SU-DHL-6 (cell line): ENCODE measurements at regions not wholly inside any gene's neighbourhood (a gene's known extent, or its start where the extent isn't known, plus 50 kb on each side); places are given as distances from the start of the nearest gene placed in this dataset.

ENCODE experiments used
- H2AFZ ChIP-seq: fragments of 200-600 bp; sonication (generic); 2 replicates; pipeline ENCODE4 v1.6.1; 2014; ENCODE audit warnings: low read depth, mild to moderate bottlenecking, moderate library complexity, mixed read lengths, antibody characterized with exemption, low read length; ENCODE audit not compliant: severe bottlenecking
- H3F3A ChIP-seq: fragments of 200-600 bp; shearing (Covaris generic); 2 replicates; pipeline ENCODE4 v1.6.0; 2016; ENCODE audit warnings: antibody characterized with exemption, mild to moderate bottlenecking; ENCODE audit not compliant: insufficient read depth
- H3K27ac ChIP-seq: fragments of 200-600 bp; sonication (generic); 2 replicates; pipeline ENCODE4 v1.5.1; 2016; ENCODE audit warnings: low read depth, mild to moderate bottlenecking, low read length, moderate library complexity, mixed read lengths
- H3K27me3 ChIP-seq: fragments of 200-600 bp; sonication (generic), shearing (Covaris generic); 2 replicates; pipeline ENCODE4 v1.6.0; 2014; ENCODE audit warnings: mild to moderate bottlenecking, low read length
- H3K36me3 ChIP-seq: fragments of 200-600 bp; sonication (generic); 2 replicates; pipeline ENCODE4 v1.6.1; 2014; ENCODE audit warnings: mild to moderate bottlenecking, low read length, mixed read lengths
- H3K4me2 ChIP-seq: fragments of 300-600, 200-600 bp; shearing (Covaris generic), sonication (generic); 2 replicates; pipeline ENCODE4 v1.6.0; 2014; ENCODE audit warnings: low read length, low read depth, mild to moderate bottlenecking; ENCODE audit not compliant: poor library complexity, severe bottlenecking
- H3K4me3 ChIP-seq: fragments of 200-600 bp; sonication (generic); 2 replicates; pipeline ENCODE4 v1.5.1; 2014; ENCODE audit warnings: antibody characterized with exemption, low read length, mild to moderate bottlenecking, mixed read lengths; ENCODE audit not compliant: insufficient read depth, poor library complexity, severe bottlenecking
- H3K79me2 ChIP-seq: fragments of 200-600 bp; sonication (generic); 2 replicates; pipeline ENCODE4 v1.6.1; 2014; ENCODE audit warnings: mild to moderate bottlenecking, low read length, moderate library complexity; ENCODE audit not compliant: insufficient read depth
- H3K9ac ChIP-seq: fragments of 200-600 bp; sonication (generic); 2 replicates; pipeline ENCODE4 v1.7.0; 2014; ENCODE audit warnings: mild to moderate bottlenecking, low read length
- H3K9me2 ChIP-seq: fragments of 200-600 bp; sonication (generic); replicated peaks from 2 replicates; pipeline ENCODE4 v1.6.1; 2014; ENCODE audit warnings: low read length; ENCODE audit not compliant: insufficient read depth
- H3K9me3 ChIP-seq: fragments of 200-600 bp; sonication (generic); 2 replicates; pipeline ENCODE4 v1.6.1; 2014; ENCODE audit warnings: low read length, mixed read lengths; ENCODE audit not compliant: insufficient read depth
- H4K20me1 ChIP-seq: fragments of 200-600 bp; sonication (generic); 2 replicates; pipeline ENCODE4 v1.6.1; 2014; ENCODE audit warnings: low read depth, mild to moderate bottlenecking, antibody characterized with exemption, low read length, moderate library complexity, mixed read lengths
- CTCF ChIP-seq: fragments of 200-600 bp; sonication (generic); IDR thresholded peaks from one replicate; pipeline ENCODE4 v1.5.1; 2017; ENCODE audit warnings: antibody characterized with exemption, mild to moderate bottlenecking, low read length, moderate library complexity; ENCODE audit not compliant: insufficient read depth, poor library complexity, severe bottlenecking
- EZH2phosphoT487 ChIP-seq: fragments of 200-600 bp; sonication (generic), shearing (Covaris generic); conservative IDR thresholded peaks from 2 replicates; pipeline ENCODE4 v1.6.1; 2018; ENCODE audit warnings: mild to moderate bottlenecking, antibody characterized with exemption, low read length, moderate library complexity, mixed read lengths

GRCh38 chr21:43272591-43272990 is 103.8 kb downstream of the CRYAA start:
- Histone ChIP-seq H2AFZ (no peak overlapping the region), H3K9me3 (no peaks in the 10 kb centered on the region), H3K9ac (no peak overlapping the region), H4K20me1 (no peaks in the 10 kb centered on the region), H3K79me2 (no peaks in the 10 kb centered on the region), H3F3A (no peaks in the 10 kb centered on the region), H3K4me3 (no peak overlapping the region), H3K27me3 (no peaks in the 10 kb centered on the region), H3K4me2 (no peak overlapping the region), H3K36me3 (no peaks in the 10 kb centered on the region), H3K9me2 (no peaks in the 10 kb centered on the region), H3K27ac (no peak overlapping the region)
- TF ChIP-seq EZH2phosphoT487: no peak
- no peak for TF ChIP-seq CTCF

- no peaks in the 10 kb centered on the region for H3F3A ChIP-seq
- no peak overlapping the region for H3K4me3 ChIP-seq
- H3K79me2 ChIP-seq: no peaks in the 10 kb centered on the region
- H3K4me2 ChIP-seq: no peak overlapping the region
- H3K9me2 ChIP-seq: no peaks in the 10 kb centered on the region
- no peak overlapping the region for H3K9ac ChIP-seq
- TF ChIP-seq EZH2phosphoT487 (no peak), CTCF (no peak)
- no peaks in the 10 kb centered on the region for H4K20me1 ChIP-seq
- H3K27me3 ChIP-seq: no peaks in the 10 kb centered on the region
- H3K9me3 ChIP-seq: no peaks in the 10 kb centered on the region
- no peak overlapping the region for H2AFZ ChIP-seq
- H3K27ac ChIP-seq: no peak overlapping the region
- H3K36me3 ChIP-seq: no peaks in the 10 kb centered on the region
These were observed 102.7 kb downstream of the CRYAA start for GRCh38 chr21:43271452-43272020.

GRCh38 chr21:43270800-43271301 is 102.0 kb downstream of the CRYAA start:
- no peak overlapping the region for H3K27ac ChIP-seq

More at GRCh38 chr21:43270800-43271301, 102.0 kb downstream of the CRYAA start:
- Histone ChIP-seq H3K4me2 (no peak overlapping the region), H3K79me2 (no peaks in the 10 kb centered on the region), H3K9me3 (no peaks in the 10 kb centered on the region), H3K36me3 (no peaks in the 10 kb centered on the region), H3K27me3 (no peaks in the 10 kb centered on the region), H3K4me3 (no peak overlapping the region), H3K9ac (no peak overlapping the region), H3K9me2 (no peaks in the 10 kb centered on the region), H4K20me1 (no peaks in the 10 kb centered on the region), H2AFZ (no peak overlapping the region), H3F3A (no peaks in the 10 kb centered on the region)
- no peak for TF ChIP-seq EZH2phosphoT487
- no peak for TF ChIP-seq CTCF
